ENCODE measurements at regions not wholly inside any gene's neighbourhood (a gene's known extent, or its start where the extent isn't known, plus 50 kb on each side); places are given as distances from the start of the nearest gene placed in this dataset.

DNA sequence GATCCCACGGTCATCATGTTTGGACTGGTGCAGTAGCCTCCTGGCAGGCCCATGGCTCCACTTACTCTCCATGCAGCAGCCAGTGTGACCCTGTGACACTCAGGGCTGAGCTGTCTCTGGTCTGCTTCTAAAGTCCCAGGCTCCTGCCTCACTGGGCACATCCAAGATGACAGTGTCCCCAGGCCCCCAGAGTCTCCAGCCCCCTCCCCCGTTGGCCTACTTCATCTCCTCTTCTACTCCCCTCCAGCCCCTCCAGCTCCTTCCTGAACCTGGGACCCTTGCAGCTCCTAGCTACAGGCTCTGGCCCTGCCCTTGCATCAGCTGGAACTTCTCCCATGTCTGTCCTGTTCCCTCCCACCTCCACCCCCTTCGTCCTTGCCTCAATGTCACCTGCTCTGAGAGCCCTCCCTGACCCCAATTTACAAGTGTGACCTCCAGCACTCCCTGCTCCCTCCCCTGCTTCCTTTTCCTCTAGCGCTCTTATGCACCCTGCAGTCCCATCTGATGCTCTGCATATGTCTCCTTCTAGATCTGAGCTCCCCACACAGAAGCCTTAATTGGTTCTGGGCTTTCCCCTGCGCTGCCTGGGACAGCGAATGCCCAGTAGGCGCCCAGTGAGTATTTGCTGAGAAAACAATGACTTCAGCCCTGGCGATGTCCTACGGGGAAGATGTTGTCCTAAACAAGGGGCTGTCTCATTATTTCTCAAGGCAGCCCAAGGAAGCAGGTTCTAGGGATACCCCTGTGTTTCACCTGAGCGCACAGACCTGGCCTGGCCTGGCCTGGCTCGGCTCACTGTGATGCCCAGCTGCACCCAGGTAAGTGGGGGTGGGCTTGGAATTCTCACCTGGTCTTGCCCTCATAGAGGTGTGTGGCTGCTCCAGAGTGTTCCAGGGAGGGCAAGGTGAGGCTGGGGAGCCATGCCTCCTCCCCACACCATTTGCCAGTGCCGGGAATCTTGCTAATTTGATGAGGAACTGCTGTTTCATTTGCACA lies 600.6 kb downstream of the PTPRU start:
- TF ChIP-seq, protein P1, sequence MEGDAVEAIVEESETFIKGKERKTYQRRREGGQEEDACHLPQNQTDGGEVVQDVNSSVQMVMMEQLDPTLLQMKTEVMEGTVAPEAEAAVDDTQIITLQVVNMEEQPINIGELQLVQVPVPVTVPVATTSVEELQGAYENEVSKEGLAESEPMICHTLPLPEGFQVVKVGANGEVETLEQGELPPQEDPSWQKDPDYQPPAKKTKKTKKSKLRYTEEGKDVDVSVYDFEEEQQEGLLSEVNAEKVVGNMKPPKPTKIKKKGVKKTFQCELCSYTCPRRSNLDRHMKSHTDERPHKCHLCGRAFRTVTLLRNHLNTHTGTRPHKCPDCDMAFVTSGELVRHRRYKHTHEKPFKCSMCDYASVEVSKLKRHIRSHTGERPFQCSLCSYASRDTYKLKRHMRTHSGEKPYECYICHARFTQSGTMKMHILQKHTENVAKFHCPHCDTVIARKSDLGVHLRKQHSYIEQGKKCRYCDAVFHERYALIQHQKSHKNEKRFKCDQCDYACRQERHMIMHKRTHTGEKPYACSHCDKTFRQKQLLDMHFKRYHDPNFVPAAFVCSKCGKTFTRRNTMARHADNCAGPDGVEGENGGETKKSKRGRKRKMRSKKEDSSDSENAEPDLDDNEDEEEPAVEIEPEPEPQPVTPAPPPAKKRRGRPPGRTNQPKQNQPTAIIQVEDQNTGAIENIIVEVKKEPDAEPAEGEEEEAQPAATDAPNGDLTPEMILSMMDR (IDR thresholded peaks at IDR 0.05; ENCODE audit: insufficient read depth, missing control alignments): no peak
- no peak for FAIRE-seq
- DNase-seq (ENCODE audit: insufficient read length, low spot score): no peak

DNA sequence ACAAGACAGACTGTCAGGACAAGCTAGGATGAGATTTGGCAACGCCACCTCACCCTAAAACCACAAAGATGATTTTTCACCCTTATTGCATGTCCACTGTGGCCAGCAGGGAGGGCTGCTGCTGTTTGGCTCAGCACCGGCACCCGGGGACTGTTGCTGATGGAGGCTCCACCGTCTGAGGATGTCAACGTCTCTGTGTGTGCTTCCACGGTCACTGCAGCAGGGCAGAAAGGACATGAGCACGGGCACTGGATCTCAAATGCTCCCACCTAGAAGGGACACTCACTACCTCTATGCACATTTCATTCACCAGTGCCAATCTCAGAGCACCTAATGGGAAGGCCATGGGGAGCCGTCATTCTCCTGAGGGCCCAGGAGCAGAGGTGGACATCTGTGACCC lies 599.6 kb downstream of the PTPRU start:
- TF ChIP-seq, protein P1 (IDR thresholded peaks at IDR 0.05; ENCODE audit: insufficient read depth, missing control alignments): no peak
- FAIRE-seq (no peak), DNase-seq (ENCODE audit: insufficient read length, low spot score) (no peak)

DNA sequence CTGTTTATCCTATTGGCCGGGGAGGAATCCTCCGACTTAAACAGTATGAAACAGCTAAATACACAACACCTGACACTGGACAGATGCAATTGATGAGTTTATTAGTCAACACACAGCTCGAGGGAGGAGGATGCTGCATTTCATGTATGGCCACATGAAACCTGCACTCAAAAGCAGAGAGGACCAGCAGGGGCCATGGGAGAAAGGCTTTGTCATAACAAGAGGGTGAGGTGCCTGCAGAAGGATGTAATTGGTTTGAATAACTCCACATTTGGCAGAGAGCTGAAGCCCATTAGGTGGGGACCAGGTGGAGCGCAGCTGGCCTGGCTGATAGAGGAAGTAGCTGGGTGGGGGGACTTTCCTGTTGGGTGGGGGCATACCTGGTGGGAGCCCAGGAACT lies 599.1 kb downstream of the PTPRU start:
- TF ChIP-seq, protein P1 (IDR thresholded peaks at IDR 0.05; ENCODE audit: insufficient read depth, missing control alignments): no peak
- FAIRE-seq (no peak), DNase-seq (ENCODE audit: insufficient read length, low spot score) (no peak)

DNA sequence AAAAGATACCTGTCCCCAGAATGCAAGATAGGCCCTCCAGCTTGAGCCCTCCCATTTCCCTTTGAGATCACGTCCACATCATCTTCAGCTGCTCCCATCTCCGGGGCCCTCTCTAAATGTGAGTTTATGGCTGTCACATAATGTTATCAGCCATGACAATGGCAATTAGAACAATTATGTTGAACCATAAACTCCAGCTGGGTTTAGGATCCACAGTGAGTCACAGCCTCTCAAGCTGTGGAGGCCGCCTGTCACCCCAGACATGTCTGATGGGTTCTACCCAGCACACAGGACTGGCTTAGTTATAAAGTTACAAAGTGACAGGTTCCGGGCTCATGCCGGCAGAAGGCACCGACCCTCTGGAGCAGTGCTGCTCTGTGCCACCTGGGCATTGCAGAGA lies 597.3 kb downstream of the PTPRU start:
- DNase-seq (ENCODE audit: insufficient read length, low spot score) (no peak), FAIRE-seq (no peak)
- TF ChIP-seq, protein P1 (IDR thresholded peaks at IDR 0.05; ENCODE audit: insufficient read depth, missing control alignments): no peak

DNA sequence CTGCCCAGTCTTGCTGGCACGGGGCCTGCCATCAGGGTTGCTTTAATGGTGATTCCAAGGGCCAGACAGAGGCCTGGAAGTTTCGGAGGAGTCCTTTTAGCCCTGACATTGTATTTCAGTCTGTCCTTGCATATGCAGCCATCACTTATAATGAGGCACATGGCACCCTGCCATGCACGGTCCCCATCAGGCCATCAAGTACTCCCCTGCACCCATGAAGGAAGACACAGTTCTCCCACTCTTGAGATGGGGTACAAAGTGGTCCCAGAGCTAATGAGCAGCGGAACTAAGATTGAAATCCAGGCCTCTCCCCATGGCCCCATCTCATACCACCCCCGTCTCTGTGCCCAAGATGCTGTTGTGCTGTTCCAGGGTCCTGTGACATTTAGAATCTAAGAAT lies 596.6 kb downstream of the PTPRU start:
- no peak for FAIRE-seq
- TF ChIP-seq, protein P1 (IDR thresholded peaks at IDR 0.05; ENCODE audit: insufficient read depth, missing control alignments): no peak
- no peak for DNase-seq (ENCODE audit: insufficient read length, low spot score)

DNA sequence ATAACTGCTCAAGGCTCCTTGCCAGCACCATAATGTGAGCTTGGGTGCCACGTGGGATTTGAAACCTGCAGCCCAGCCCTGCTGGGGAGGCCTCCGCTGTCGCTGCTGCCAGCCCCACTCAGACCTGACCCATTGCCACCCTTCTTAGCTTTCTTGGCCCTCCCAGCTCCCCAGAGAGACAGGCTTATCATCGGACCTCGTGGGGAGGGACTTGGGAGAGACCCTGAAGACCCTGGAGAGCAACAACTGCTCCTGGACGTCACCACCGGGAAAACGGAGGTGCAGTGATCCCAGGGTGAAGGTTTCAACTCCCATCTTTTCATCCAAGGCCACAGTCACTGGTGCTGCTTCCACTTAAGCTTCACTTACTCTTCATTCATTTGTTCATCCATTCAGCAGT lies 596.1 kb downstream of the PTPRU start:
- TF ChIP-seq, protein P1 (IDR thresholded peaks at IDR 0.05; ENCODE audit: insufficient read depth, missing control alignments): no peak
- DNase-seq (ENCODE audit: insufficient read length, low spot score): no peak
- FAIRE-seq: no peak

DNA sequence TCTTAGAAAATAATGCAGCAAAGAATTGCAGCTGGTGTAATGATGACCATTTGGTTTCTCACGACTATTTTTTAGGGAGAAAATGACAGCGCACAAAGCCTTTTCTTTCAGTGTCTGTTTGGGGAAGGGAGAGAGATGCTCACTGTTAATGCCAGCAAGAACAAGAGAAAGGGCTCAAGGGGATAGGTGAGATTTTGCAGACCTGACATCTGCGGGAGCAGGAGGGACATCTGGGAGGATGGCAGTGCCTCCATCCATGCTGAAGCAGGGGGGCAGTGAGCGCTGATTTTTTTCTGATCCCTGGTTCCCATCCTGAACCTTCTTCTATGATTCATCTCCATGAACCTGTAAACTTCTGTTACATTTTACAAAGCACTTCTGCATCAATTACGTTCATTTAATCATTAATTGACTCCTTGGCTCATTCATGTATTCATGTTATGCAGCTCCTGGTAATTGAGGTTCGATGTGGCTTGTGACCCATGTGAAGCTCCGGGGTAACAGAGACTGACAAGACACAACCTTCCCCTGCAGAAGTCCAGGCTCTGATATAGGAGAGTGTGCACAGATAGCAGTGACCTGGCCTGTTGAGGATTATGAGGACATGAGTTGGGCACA lies 595.3 kb downstream of the PTPRU start:
- DNase-seq (ENCODE audit: insufficient read length, low spot score): no peak
- TF ChIP-seq, protein P1 (IDR thresholded peaks at IDR 0.05; ENCODE audit: insufficient read depth, missing control alignments): no peak
- FAIRE-seq: no peak

All from D721Med (cell line).